ENCODE measurements at regions not wholly inside any gene's neighbourhood (a gene's known extent, or its start where the extent isn't known, plus 50 kb on each side); places are given as distances from the start of the nearest gene placed in this dataset.
"Not testable (repeated sequence)": the region's sequence is repeated elsewhere in the genome, so short reads cannot be mapped to it uniquely, and the experiment has no call there.

GRCh38 chr5:93682471-93683404, 58.7 kb downstream of the POU5F2 start:
- not testable (repeated sequence) for DNase-seq (ENCODE audit: low spot score)

- DNase-seq (ENCODE audit: low spot score): no peak
Measured at GRCh38 chr5:93681432-93681831, 60.0 kb downstream of the POU5F2 start.

GRCh38 chr5:93677359-93677891, 64.0 kb downstream of the POU5F2 start:
- peak; percentile 18 for DNase-seq (ENCODE audit: low spot score)

- no peak for DNase-seq (ENCODE audit: low spot score)
Measured at GRCh38 chr5:93676704-93677103, 64.7 kb downstream of the POU5F2 start.

DNA sequence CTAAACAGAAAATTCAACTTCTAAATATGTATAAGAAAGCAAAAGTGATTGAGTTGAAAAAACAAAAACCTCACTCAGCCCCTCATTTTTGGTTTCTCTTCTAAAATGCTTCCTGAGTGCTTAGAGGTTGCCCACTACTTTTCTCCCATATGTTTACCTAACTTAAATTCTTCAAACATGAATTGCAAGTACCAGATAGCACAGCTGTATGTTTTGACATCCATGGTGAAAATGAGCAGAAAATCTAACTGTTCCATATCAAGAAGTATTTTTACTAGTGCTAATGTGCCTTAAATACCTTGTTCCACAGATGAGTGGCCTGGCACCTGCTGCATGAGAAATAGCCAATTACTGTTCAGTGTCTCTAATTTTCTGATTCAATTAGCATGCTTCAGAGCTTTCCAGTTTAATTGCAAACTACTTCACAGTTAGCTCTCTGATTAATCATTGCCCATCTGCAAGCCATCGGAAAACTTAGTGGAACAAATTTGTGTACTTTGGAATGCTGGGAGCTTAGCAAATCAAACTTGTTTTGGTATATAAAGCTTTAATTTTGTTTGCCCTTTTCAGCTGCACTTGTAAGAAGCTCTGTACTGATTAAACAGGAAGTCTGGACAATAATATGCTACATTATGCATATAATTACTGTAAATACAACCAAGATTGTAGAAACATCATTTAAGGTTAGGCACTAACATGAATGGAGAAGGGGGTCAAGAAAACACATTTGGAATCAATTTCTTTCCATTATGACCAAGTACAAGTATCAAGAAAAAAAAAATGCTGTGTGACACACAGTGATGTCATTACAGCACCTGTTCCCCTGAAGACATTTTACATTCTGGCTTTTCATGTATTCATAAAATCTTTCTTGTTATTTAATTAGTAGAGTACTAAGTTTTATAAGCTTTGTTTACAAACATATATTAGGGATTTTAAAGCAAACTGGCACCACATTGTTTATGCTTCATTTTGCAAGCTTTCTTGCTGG, 65.6 kb downstream of the POU5F2 start:
- DNase-seq (ENCODE audit: low spot score): no peak

DNA sequence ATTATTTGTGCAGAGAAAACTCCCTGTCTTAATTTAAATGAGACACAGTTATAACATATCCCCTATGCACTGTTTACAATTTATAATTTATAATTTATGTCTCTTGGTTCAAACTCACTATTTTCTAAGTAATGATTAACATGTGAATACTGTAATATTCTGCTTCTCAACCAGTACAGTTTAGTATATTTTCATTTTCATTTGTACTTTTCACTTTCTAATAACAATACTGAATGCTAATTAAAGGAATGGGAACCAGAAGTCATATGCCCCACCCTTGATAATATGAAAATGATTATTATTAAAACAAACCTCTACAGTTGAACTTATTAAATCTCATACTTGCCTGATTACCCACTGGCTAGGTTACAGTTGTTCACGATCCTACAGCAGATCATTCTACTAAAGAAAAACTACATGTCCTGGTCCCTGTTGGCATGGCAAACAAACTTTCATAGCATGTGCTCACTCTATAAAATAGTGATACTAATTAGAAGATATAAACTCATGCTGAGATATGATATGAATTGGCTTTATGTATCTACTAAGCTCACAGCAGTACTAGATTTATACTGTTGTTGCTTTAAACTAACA, 66.4 kb downstream of the POU5F2 start:
- DNase-seq (ENCODE audit: low spot score): no peak

GRCh38 chr5:93674138-93674537, 67.3 kb downstream of the POU5F2 start:
- peak; percentile 25 for DNase-seq (ENCODE audit: low spot score)

GRCh38 chr5:93673316-93673954, 68.0 kb downstream of the POU5F2 start:
- DNase-seq (ENCODE audit: low spot score): no peak

GRCh38 chr5:93665648-93666047, 75.8 kb downstream of the POU5F2 start:
- DNase-seq (ENCODE audit: low spot score): no peak

DNA sequence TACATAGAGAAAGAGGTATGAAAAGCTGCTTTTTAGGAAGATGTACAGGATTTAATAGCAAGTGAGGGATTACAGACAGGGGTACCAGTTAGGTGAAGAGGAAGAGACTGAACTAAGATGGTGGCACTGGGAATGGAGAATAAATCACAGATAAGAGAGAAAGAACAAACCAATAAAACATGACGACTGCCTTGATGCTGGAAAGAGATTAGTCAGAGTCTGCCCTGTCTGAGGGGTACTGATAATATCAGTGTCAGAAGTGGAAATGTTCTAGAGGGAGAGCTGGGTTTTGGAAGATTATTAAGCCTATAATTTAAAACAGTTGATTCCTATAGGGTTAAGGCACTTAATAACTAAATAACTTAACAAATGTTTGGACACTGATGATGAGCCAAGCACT, 77.7 kb downstream of the NR2F1 start:
- no peak for DNase-seq (ENCODE audit: low spot score)

DNA sequence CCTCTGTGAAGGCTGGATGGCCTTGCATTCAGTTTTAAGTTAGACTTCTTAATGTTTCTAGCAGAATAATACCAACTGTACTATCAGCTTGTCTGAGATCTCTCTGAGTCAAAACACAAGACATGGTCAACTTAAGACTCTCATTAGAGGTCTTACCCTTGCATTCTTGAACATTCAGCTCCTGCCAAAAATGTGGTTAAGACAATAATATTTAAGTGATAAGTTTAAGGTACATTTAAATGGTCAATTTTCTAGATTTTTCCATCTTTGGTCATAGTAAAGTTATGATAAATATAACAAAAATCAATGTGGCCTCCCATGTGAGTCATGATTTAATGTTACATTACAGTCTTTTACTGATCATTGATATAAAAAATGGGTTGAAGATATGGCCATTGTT, 75.0 kb downstream of the NR2F1 start:
- no peak for DNase-seq (ENCODE audit: low spot score)

GRCh38 chr5:93654676-93655075, 71.7 kb downstream of the NR2F1 start:
- DNase-seq (ENCODE audit: low spot score): no peak

- no peak for DNase-seq (ENCODE audit: low spot score)
Measured at GRCh38 chr5:93653716-93654115, 70.7 kb downstream of the NR2F1 start.

GRCh38 chr5:93649234-93649900, 66.3 kb downstream of the NR2F1 start:
- no peak for DNase-seq (ENCODE audit: low spot score)

DNA sequence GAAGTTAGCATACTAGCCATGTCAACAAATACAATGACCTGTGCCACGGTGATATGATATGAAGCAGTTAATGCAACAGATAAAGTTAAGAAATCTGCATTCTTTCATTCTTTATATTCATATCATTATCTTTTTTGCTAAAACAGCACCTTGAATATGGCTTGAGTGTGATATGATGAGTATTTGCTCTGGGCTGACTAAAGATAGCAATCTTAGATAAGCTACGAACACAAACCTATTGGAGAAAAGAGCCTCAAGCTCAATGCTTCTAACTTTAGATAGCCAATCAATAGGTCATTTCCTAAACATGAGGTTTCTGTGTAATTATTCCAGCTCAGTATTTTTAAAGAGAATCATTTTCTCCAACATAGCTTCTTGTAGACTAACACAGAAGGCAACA, 61.7 kb downstream of the NR2F1 start:
- no peak for DNase-seq (ENCODE audit: low spot score)

Measured in mucosa of gallbladder (tissue), 1 donor.